HepG2 (cell line): ENCODE measurements at regions not wholly inside any gene's neighbourhood (a gene's known extent, or its start where the extent isn't known, plus 50 kb on each side); places are given as distances from the start of the nearest gene placed in this dataset.

Source experiments
- ATAC-seq: fragments of 200-7000 bp; cut with Tn5 transposase; 3 replicates; pipeline ENCODE4 v1.9.1; 2020; ENCODE audit warnings: mild to moderate bottlenecking, moderate library complexity
- BruUV-seq: library from RNA; stranded (reverse); fragments of 400-500 nt; replicated peaks from 2 replicates; lab custom pipeline; 2021; lab: Mats Ljungman, UMichigan
- CTCF ChIA-PET: fragments of 300-600 bp; formaldehyde crosslinking; extraction: SDS; loops from one replicate; lab custom pipeline; 2021; ENCODE audit warnings: low total read pairs, inconsistent platforms, low intra/inter-chr PET ratio; lab: Yijun Ruan, JAX
- POLR2A ChIA-PET: fragments of 350-600 bp; sonication (Branson Sonifier 250); formaldehyde crosslinking; loops from one replicate; lab custom pipeline; 2020; ENCODE audit warnings: antibody characterized with exemption, inconsistent platforms; lab: Yijun Ruan, JAX
- DNase-seq: peaks from one replicate; pipeline ENCODE4 v3.0.0-alpha.2; 2015; ENCODE audit warnings: low spot score
- FAIRE-seq: peaks from 3 replicates; lab custom pipeline; 2011; peaks lifted over from hg19 to GRCh38; lab: Jason Lieb, UNC
- H2AFZ ChIP-seq: one replicate; pipeline ENCODE4 v1.6.1; 2011; ENCODE audit warnings: low read length, inconsistent platforms
- H3K27ac ChIP-seq: fragments of 300-600 bp; 3 replicates; pipeline ENCODE4 v1.8.0; 2011; ENCODE audit warnings: mixed run types, mild to moderate bottlenecking, mixed read lengths, low read length, inconsistent platforms; ENCODE audit not compliant: insufficient read depth; ENCODE audit errors: extremely low read length
- H3K27me3 ChIP-seq, 2 experiments: fragments of 200-600 bp in 1 of 2; 2 replicates in 1 of 2; 3 replicates in 1 of 2; pipeline versions ENCODE4 v1.6.0 to v1.8.0; 2011; ENCODE audit warnings: low read length in 2 of 2, mild to moderate bottlenecking in 2 of 2, moderate library complexity in 2 of 2, inconsistent platforms in 1 of 2; ENCODE audit not compliant: insufficient read depth in 2 of 2, control insufficient read depth in 1 of 2
- H3K36me3 ChIP-seq, 2 experiments: fragments of 200-600 bp in 1 of 2; replicated peaks in 1 of 2; 2 replicates in 1 of 2; 3 replicates in 1 of 2; pipeline versions ENCODE4 v1.5.1 to v1.8.0; 2011; ENCODE audit warnings: low read length in 2 of 2, inconsistent platforms in 1 of 2; ENCODE audit not compliant: insufficient read depth in 2 of 2, control insufficient read depth in 1 of 2
- H3K4me1 ChIP-seq: 2 replicates; pipeline ENCODE4 v1.5.1; 2012; ENCODE audit warnings: low read length, inconsistent platforms; ENCODE audit not compliant: insufficient read depth
- H3K4me2 ChIP-seq: 2 replicates; pipeline ENCODE4 v1.6.0; 2011; ENCODE audit warnings: low read depth, low read length, inconsistent platforms
- H3K4me3 ChIP-seq, 3 experiments: fragments of 200-600 bp in 1 of 3; sonication (generic), shearing (Covaris generic) in 1 of 3; replicated peaks in 1 of 3; 2 replicates each; pipeline ENCODE4 v1.5.1; 2011 to 2016; ENCODE audit warnings: low read length in 3 of 3, inconsistent platforms in 2 of 3, low read depth in 2 of 3, mild to moderate bottlenecking in 2 of 3, control low read depth in 1 of 3, mixed read lengths in 1 of 3; ENCODE audit not compliant: insufficient read depth in 1 of 3
- H3K79me2 ChIP-seq: one replicate; pipeline ENCODE4 v1.6.1; 2011; ENCODE audit warnings: low read length, inconsistent platforms; ENCODE audit not compliant: insufficient read depth
- H3K9ac ChIP-seq: 2 replicates; pipeline ENCODE4 v1.6.0; 2011; ENCODE audit warnings: mild to moderate bottlenecking, low read depth, low read length, inconsistent platforms; ENCODE audit not compliant: insufficient read depth
- H3K9me3 ChIP-seq: 2 replicates; pipeline ENCODE4 v1.5.1; 2012; ENCODE audit warnings: mild to moderate bottlenecking, low read length
- H4K20me1 ChIP-seq: 2 replicates; pipeline ENCODE4 v1.6.0; 2011; ENCODE audit warnings: inconsistent platforms, mild to moderate bottlenecking, low read length, moderate library complexity; ENCODE audit not compliant: insufficient read depth
- GZF1 ChIP-seq: sonication (generic); formaldehyde crosslinking; IDR thresholded peaks from 2 replicates; pipeline ENCODE4 v1.5.1; 2020; ENCODE audit warnings: mild to moderate bottlenecking, missing genetic modification reagents
- HHEX ChIP-seq: IDR thresholded peaks from 2 replicates; pipeline ENCODE4 v1.6.1; 2016; ENCODE audit warnings: control low read depth
- NR2F2 ChIP-seq: IDR thresholded peaks from 2 replicates; pipeline ENCODE4 v1.6.1; 2012; ENCODE audit warnings: low read depth, inconsistent platforms, borderline replicate concordance
- SMC3 ChIP-seq: IDR thresholded peaks from 2 replicates; pipeline ENCODE4 v1.6.1; 2011; ENCODE audit warnings: low read length, improper control_type of control experiment
- SP140L ChIP-seq: sonication (generic); formaldehyde crosslinking; IDR thresholded peaks from 2 replicates; pipeline ENCODE4 v1.4.0; 2020; ENCODE audit warnings: missing genetic modification reagents, borderline replicate concordance
- SRSF1 ChIP-seq: fragments of 200-400 bp; formaldehyde crosslinking; optimal IDR thresholded peaks from 2 replicates; pipeline ENCODE3; 2017; ENCODE audit warnings: mild to moderate bottlenecking, low read depth, low read length, moderate library complexity
- ZNF34 ChIP-seq: sonication (generic); formaldehyde crosslinking; IDR thresholded peaks from 2 replicates; pipeline ENCODE4 v1.4.0; 2020; ENCODE audit warnings: mild to moderate bottlenecking, missing genetic modification reagents, borderline replicate concordance
- ZNF652 ChIP-seq: IDR thresholded peaks from 2 replicates; pipeline ENCODE4 v1.6.1; 2016; ENCODE audit warnings: low read depth, borderline replicate concordance
- WGBS: methylation state at CpG from one replicate; pipeline ENCODE4 v1.1.6; 2017; ENCODE audit warnings: low lambda C conversion rate; 5-methylcytosine and 5-hydroxymethylcytosine counted together
- in situ Hi-C: cut with HindIII; loops from 2 replicates; pipeline ENCODE4 v1.10.0; 2017; ENCODE audit warnings: low pct_unique_long_range_greater_than_20kb; ENCODE audit not compliant: extremely low pct_ligation_motif_present
- intact Hi-C: fragments of 100-400 bp; cut with micrococcal nuclease; formaldehyde crosslinking; loops from one replicate; pipeline ENCODE4 v1.10.0; 2022; ENCODE audit not compliant: unreplicated experiment
- TF ChIP-seq, protein P1 (sequence below): sonication (generic); formaldehyde crosslinking; IDR thresholded peaks from 2 replicates; pipeline ENCODE4 v1.4.0; 2020; ENCODE audit warnings: missing genetic modification reagents; ENCODE audit errors: not compliant biosample characterization
- TF ChIP-seq, protein P2 (sequence below): sonication (generic); formaldehyde crosslinking; IDR thresholded peaks from 2 replicates; pipeline ENCODE4 v1.4.0; 2020; ENCODE audit warnings: missing genetic modification reagents, borderline replicate concordance
- TF ChIP-seq, protein P3 (sequence below): IDR thresholded peaks from 2 replicates; pipeline ENCODE4 v1.6.1; 2018; ENCODE audit warnings: missing genetic modification reagents, mild to moderate bottlenecking, missing compliant biosample characterization
- TF ChIP-seq, protein P4 (sequence below): sonication (generic); formaldehyde crosslinking; IDR thresholded peaks from 2 replicates; pipeline ENCODE4 v1.5.1; 2020; ENCODE audit warnings: mild to moderate bottlenecking, missing genetic modification reagents, moderate library complexity
- TF ChIP-seq, protein P5 (sequence below): sonication (generic); formaldehyde crosslinking; IDR thresholded peaks from 2 replicates; pipeline ENCODE4 v1.4.0; 2020; ENCODE audit warnings: mild to moderate bottlenecking, missing genetic modification reagents
- TF ChIP-seq, protein P6 (sequence below): sonication (generic); formaldehyde crosslinking; IDR thresholded peaks from 2 replicates; pipeline ENCODE4 v1.8.0; 2022; ENCODE audit warnings: mild to moderate bottlenecking, missing genetic modification reagents

DNA sequence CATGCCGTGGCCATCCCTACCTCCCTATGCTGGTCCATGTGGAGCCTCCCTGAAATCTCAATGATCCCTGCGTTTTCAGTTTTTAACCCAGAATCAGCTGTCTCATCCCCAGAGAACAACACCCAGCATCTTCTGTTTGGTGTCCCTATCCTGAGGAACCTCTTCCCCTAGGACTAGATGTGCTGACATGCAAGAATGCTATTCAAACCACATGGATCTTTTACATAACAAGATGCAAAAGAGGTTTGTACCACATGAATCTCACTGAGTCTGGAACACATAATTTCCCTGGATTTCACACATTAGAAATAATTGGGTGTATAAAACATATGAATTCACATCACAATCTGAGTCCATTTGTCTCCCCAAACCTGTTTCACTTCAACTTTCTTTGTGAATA is 174.6 kb upstream of the NECTIN3 start:
- H3K4me2 ChIP-seq: no peak overlapping the region
- no peaks in the 10 kb centered on the region for H3K9me3 ChIP-seq
- no peak overlapping the region for H3K9ac ChIP-seq
- no peak for DNase-seq
- POLR2A ChIA-PET: no interaction called here
- in situ Hi-C loops: no loop called here
- no peaks in the 10 kb centered on the region for H3K36me3 ChIP-seq
- 73% methylated on average over 2 of the region's 2 CpGs for WGBS
- ATAC-seq: no peak
- H3K79me2 ChIP-seq: no peaks in the 10 kb centered on the region
- no TSS peak for BruUV-seq
- no peak overlapping the region for H2AFZ ChIP-seq
- intact Hi-C loops: loop anchor here (5.0 to 10.0 kb wide), 2 partner anchors 118 to 185 kb away; no protein-coding TSS in a partner anchor
- no peak overlapping the region for H3K27ac ChIP-seq
- no peaks in the 10 kb centered on the region for H3K27me3 ChIP-seq
- CTCF ChIA-PET: no interaction called here
- peaks cover 12% of the 10 kb centered on the region for H3K4me1 ChIP-seq
- H3K4me3 ChIP-seq: no peak overlapping the region
- no peak for FAIRE-seq
- H4K20me1 ChIP-seq: no peaks in the 10 kb centered on the region
- TF ChIP-seq ZNF652 (CRISPR knock-in tag) (no peak), GZF1 (CRISPR knock-in tag) (no peak), NR2F2 (no peak), SMC3 (no peak), HHEX (CRISPR knock-in tag) (no peak), SRSF1 (no peak), SP140L (CRISPR knock-in tag) (no peak), ZNF34 (CRISPR knock-in tag) (no peak)
- TF ChIP-seq, protein P1, sequence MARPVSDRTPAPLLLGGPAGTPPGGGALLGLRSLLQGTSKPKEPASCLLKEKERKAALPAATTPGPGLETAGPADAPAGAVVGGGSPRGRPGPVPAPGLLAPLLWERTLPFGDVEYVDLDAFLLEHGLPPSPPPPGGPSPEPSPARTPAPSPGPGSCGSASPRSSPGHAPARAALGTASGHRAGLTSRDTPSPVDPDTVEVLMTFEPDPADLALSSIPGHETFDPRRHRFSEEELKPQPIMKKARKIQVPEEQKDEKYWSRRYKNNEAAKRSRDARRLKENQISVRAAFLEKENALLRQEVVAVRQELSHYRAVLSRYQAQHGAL (CRISPR knock-in tag): no peak
- TF ChIP-seq, protein P2, sequence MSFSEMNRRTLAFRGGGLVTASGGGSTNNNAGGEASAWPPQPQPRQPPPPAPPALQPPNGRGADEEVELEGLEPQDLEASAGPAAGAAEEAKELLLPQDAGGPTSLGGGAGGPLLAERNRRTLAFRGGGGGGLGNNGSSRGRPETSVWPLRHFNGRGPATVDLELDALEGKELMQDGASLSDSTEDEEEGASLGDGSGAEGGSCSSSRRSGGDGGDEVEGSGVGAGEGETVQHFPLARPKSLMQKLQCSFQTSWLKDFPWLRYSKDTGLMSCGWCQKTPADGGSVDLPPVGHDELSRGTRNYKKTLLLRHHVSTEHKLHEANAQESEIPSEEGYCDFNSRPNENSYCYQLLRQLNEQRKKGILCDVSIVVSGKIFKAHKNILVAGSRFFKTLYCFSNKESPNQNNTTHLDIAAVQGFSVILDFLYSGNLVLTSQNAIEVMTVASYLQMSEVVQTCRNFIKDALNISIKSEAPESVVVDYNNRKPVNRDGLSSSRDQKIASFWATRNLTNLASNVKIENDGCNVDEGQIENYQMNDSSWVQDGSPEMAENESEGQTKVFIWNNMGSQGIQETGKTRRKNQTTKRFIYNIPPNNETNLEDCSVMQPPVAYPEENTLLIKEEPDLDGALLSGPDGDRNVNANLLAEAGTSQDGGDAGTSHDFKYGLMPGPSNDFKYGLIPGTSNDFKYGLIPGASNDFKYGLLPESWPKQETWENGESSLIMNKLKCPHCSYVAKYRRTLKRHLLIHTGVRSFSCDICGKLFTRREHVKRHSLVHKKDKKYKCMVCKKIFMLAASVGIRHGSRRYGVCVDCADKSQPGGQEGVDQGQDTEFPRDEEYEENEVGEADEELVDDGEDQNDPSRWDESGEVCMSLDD (CRISPR knock-in tag): no peak
- TF ChIP-seq, protein P3, sequence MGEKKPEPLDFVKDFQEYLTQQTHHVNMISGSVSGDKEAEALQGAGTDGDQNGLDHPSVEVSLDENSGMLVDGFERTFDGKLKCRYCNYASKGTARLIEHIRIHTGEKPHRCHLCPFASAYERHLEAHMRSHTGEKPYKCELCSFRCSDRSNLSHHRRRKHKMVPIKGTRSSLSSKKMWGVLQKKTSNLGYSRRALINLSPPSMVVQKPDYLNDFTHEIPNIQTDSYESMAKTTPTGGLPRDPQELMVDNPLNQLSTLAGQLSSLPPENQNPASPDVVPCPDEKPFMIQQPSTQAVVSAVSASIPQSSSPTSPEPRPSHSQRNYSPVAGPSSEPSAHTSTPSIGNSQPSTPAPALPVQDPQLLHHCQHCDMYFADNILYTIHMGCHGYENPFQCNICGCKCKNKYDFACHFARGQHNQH (CRISPR knock-in tag): no peak
- TF ChIP-seq, protein P4, sequence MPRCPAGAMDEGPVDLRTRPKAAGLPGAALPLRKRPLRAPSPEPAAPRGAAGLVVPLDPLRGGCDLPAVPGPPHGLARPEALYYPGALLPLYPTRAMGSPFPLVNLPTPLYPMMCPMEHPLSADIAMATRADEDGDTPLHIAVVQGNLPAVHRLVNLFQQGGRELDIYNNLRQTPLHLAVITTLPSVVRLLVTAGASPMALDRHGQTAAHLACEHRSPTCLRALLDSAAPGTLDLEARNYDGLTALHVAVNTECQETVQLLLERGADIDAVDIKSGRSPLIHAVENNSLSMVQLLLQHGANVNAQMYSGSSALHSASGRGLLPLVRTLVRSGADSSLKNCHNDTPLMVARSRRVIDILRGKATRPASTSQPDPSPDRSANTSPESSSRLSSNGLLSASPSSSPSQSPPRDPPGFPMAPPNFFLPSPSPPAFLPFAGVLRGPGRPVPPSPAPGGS (CRISPR knock-in tag): no peak
- TF ChIP-seq, protein P5, sequence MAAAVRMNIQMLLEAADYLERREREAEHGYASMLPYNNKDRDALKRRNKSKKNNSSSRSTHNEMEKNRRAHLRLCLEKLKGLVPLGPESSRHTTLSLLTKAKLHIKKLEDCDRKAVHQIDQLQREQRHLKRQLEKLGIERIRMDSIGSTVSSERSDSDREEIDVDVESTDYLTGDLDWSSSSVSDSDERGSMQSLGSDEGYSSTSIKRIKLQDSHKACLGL: no peak
- TF ChIP-seq, protein P6, sequence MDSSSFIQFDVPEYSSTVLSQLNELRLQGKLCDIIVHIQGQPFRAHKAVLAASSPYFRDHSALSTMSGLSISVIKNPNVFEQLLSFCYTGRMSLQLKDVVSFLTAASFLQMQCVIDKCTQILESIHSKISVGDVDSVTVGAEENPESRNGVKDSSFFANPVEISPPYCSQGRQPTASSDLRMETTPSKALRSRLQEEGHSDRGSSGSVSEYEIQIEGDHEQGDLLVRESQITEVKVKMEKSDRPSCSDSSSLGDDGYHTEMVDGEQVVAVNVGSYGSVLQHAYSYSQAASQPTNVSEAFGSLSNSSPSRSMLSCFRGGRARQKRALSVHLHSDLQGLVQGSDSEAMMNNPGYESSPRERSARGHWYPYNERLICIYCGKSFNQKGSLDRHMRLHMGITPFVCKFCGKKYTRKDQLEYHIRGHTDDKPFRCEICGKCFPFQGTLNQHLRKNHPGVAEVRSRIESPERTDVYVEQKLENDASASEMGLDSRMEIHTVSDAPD: no peak
